ENCODE measurements at regions not wholly inside any gene's neighbourhood (a gene's known extent, or its start where the extent isn't known, plus 50 kb on each side); places are given as distances from the start of the nearest gene placed in this dataset.

GRCh38 chr22:26983311-26983710 is 325.9 kb downstream of the MIAT start:
- DNase-seq (ENCODE audit: low read depth in 1 of 2, low spot score in 1 of 2): no peak
- no peak for TF ChIP-seq JUND (IDR thresholded peaks at IDR 0.05; ENCODE audit: low read depth)
- in situ Hi-C loops (cut with HindIII; ENCODE audit: low pct_unique_long_range_greater_than_20kb, low sequenced_read_pairs): no loop called here

DNA sequence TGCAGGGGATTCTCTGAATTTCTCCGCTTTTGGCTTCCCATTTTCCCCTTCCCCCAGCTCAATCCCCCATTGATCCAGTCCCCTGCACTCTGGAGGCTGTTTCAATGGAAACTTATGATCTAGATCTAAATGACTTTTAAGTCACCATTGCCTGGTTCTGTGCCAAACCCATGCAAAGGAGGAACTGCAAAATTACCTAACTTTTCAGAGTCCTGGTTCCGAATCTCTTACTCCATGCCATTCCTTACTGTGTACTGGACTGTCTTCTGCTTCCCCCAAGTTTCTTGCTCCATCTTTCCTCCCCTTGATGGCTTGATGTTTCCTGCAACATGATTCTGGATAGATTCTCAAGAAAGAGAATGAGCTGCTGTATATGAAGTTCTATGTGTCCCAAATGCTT is 327.8 kb downstream of the MIAT start:
- DNase-seq (ENCODE audit: low read depth in 1 of 2, low spot score in 1 of 2): no peak

GRCh38 chr22:26985931-26986782 is 328.8 kb downstream of the MIAT start:
- TF ChIP-seq JUND (IDR thresholded peaks at IDR 0.05; ENCODE audit: low read depth): no peak
- in situ Hi-C loops (cut with HindIII; ENCODE audit: low pct_unique_long_range_greater_than_20kb, low sequenced_read_pairs): no loop called here
- no peak for DNase-seq (ENCODE audit: low read depth in 1 of 2, low spot score in 1 of 2)

More for the DNA sequence above, 327.8 kb downstream of the MIAT start:
- TF ChIP-seq JUND (IDR thresholded peaks at IDR 0.05; ENCODE audit: low read depth): no peak
- in situ Hi-C loops (cut with HindIII; ENCODE audit: low pct_unique_long_range_greater_than_20kb, low sequenced_read_pairs): no loop called here

DNA sequence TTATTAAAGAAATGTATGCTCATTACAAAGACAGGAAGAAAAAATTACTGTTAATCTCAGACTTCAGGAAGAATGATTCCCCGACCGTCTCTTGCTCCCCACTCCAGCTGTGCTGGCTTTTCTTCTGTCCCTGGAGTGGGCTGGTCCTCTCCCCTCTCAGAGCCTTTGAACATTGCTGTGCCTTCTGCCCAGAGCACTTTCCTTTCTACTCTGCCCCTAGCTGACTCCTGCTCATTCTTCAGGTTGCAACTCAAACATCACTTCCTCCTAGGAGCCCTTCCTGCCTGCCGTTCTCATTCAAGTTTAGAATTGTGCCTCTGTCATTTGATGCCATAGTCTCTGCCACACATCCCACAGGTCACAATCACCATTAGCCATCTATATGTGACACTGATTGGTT is 329.5 kb downstream of the MIAT start:
- no peak for DNase-seq (ENCODE audit: low read depth in 1 of 2, low spot score in 1 of 2)
- TF ChIP-seq JUND (IDR thresholded peaks at IDR 0.05; ENCODE audit: low read depth): no peak
- in situ Hi-C loops (cut with HindIII; ENCODE audit: low pct_unique_long_range_greater_than_20kb, low sequenced_read_pairs): no loop called here

DNA sequence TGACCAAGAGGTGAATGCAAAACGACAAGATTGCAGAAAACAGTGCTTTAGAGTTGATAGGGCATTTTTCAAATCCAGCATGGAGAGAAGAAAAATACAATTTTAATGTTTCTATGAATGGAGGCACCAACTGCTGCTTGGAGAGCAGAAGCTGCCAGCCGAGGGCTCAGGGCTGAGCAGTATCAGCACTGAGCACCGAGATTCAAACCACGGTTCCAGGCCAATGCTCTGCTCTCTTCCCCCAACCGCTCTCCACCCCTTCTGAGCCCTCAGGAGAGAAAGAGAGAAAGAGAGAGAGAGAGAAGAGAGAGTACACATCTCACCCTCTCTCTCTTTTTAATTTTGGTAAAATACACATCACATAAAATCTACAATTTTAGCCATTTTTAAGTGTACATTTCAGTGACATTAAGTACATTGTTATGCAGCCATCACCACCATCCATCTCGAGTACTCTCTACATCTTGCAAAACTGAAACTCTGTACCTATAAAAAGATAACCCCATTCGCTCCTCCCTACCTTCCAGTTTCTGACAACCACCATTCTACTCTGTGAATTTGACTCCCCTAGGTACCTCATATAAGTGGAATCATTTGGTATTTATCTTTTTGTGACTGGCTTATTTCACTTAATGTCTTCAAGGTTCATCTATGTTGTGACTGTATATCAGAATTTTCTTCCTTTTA is 333.3 kb downstream of the MIAT start:
- DNase-seq (ENCODE audit: low read depth in 1 of 2, low spot score in 1 of 2): no peak
- no peak for TF ChIP-seq JUND (IDR thresholded peaks at IDR 0.05; ENCODE audit: low read depth)
- in situ Hi-C loops (cut with HindIII; ENCODE audit: low pct_unique_long_range_greater_than_20kb, low sequenced_read_pairs): no loop called here

DNA sequence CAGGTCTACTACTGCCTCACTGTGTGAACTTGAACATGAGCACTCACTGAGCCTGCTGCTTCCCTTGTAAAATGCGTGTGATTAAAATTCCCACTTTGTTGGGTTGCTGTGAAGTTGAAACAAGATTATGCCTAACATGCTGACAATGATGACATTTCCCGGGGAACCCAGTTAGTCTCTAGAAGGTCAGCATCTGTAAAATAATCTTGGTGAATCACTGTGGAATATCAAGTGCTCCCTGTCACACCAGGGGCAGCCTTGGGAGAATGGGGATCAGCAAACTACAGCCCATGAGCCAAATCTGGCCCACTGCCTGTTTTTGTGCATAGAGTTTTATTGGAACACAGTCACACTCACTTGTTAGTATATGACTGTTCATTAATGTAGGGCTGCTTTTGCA is 335.2 kb downstream of the MIAT start:
- no peak for DNase-seq (ENCODE audit: low read depth in 1 of 2, low spot score in 1 of 2)

GRCh38 chr22:26993886-26994285 is 336.5 kb downstream of the MIAT start:
- TF ChIP-seq JUND (IDR thresholded peaks at IDR 0.05; ENCODE audit: low read depth): no peak
- in situ Hi-C loops (cut with HindIII; ENCODE audit: low pct_unique_long_range_greater_than_20kb, low sequenced_read_pairs): no loop called here

More for the DNA sequence above, 335.2 kb downstream of the MIAT start:
- TF ChIP-seq JUND (IDR thresholded peaks at IDR 0.05; ENCODE audit: low read depth): no peak
- in situ Hi-C loops (cut with HindIII; ENCODE audit: low pct_unique_long_range_greater_than_20kb, low sequenced_read_pairs): no loop called here

DNA sequence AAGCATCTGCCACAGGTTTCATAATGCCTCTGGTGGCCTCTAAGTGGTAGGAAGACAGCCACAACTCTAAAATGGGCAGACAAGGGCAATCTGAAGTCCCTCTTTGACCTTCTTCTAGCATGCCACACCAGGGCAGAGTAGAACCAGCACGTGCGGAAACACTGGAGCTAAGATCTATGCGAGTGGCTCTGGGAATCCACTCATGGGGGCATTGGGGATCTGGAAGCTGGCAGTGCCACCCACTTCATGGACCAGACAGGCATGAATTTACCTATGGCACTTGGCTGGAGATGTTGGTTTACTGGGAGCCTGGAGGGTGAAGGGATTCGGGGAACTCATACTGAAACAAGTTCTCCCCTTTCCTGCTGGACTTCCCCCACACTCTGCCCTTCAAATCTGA is 337.4 kb downstream of the MIAT start:
- in situ Hi-C loops (cut with HindIII; ENCODE audit: low pct_unique_long_range_greater_than_20kb, low sequenced_read_pairs): no loop called here
- TF ChIP-seq JUND (IDR thresholded peaks at IDR 0.05; ENCODE audit: low read depth): no peak

More at GRCh38 chr22:26993886-26994285, 336.5 kb downstream of the MIAT start:
- no peak for DNase-seq (ENCODE audit: low read depth in 1 of 2, low spot score in 1 of 2)

DNA sequence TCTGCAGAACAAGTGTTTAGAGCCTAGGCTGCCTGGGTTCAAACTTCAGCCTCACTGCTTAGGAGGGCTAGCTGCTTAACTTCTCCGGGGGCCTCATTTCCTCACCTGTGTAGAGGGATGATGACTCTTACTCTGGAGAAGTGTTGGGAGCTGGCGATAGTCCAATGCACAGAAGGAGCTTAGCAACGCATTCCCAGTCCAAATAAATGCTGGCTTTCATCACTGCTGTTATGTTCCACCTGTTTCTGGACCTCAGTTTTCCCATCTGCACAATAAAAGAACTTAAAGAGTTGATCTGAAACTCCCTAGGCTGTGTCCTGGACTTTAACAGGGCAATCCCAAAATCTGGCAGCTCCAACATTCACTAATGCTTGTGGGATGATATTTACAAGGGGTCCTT is 337.8 kb downstream of the MIAT start:
- TF ChIP-seq JUND (IDR thresholded peaks at IDR 0.05; ENCODE audit: low read depth): no peak
- DNase-seq (ENCODE audit: low read depth in 1 of 2, low spot score in 1 of 2): no peak

More for the DNA sequence above, 337.4 kb downstream of the MIAT start:
- DNase-seq (ENCODE audit: low read depth in 1 of 2, low spot score in 1 of 2): no peak

GRCh38 chr22:26996154-26996553 is 338.8 kb downstream of the MIAT start:
- no peak for DNase-seq (ENCODE audit: low read depth in 1 of 2, low spot score in 1 of 2)
- in situ Hi-C loops (cut with HindIII; ENCODE audit: low pct_unique_long_range_greater_than_20kb, low sequenced_read_pairs): no loop called here
- TF ChIP-seq JUND (IDR thresholded peaks at IDR 0.05; ENCODE audit: low read depth): no peak

More for the DNA sequence above, 337.8 kb downstream of the MIAT start:
- in situ Hi-C loops (cut with HindIII; ENCODE audit: low pct_unique_long_range_greater_than_20kb, low sequenced_read_pairs): no loop called here

DNA sequence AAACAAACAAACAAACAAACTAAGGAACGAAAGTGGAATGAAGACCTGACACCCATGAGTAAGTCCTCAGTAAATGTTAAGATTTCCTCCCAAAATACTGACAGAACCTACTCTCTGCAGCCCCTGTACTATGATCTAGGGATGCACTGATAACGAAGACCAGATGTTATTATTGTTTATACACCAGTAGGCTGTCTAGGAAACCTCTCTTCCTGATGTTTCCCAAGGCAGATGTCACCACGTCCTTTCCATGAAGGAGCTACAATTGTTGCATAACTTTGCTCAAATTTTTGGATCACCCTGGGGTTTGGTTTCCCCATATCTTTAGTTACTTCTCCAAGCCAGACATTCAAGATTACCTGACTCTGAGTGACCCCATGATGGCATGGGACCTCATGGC is 340.7 kb downstream of the MIAT start:
- no peak for TF ChIP-seq JUND (IDR thresholded peaks at IDR 0.05; ENCODE audit: low read depth)
- in situ Hi-C loops (cut with HindIII; ENCODE audit: low pct_unique_long_range_greater_than_20kb, low sequenced_read_pairs): no loop called here
- no peak for DNase-seq (ENCODE audit: low read depth in 1 of 2, low spot score in 1 of 2)

DNA sequence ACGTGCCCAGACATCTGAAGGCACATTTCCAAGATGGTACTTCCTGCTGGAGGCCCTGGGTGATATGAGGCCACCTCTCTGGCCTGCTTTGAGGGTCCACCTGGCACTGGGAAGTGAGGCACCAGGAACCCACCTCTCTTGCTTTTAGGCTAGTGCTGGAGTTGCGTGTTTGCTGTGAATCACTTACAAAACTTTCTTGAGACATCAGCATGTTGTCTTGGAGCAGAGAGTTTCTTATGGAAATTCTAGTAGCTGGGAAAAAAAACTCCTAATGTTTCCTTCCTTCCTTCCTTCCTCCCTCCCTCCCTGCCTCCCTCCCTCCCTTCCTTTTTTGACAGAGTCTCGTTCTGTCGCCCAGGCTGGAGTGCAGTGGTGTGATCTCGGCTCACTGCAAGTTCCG is 341.3 kb downstream of the MIAT start:
- TF ChIP-seq JUND (IDR thresholded peaks at IDR 0.05; ENCODE audit: low read depth): no peak
- no peak for DNase-seq (ENCODE audit: low read depth in 1 of 2, low spot score in 1 of 2)
- in situ Hi-C loops (cut with HindIII; ENCODE audit: low pct_unique_long_range_greater_than_20kb, low sequenced_read_pairs): no loop called here

GRCh38 chr22:27003297-27003696 is 345.9 kb downstream of the MIAT start:
- in situ Hi-C loops (cut with HindIII; ENCODE audit: low pct_unique_long_range_greater_than_20kb, low sequenced_read_pairs): no loop called here
- no peak for TF ChIP-seq JUND (IDR thresholded peaks at IDR 0.05; ENCODE audit: low read depth)
- DNase-seq (ENCODE audit: low read depth in 1 of 2, low spot score in 1 of 2): no peak
